CD4-positive, alpha-beta T cell treated with Interleukin-4 for 1 hour (primary cell): ENCODE measurements at regions not wholly inside any gene's neighbourhood (a gene's known extent, or its start where the extent isn't known, plus 50 kb on each side); places are given as distances from the start of the nearest gene placed in this dataset.
"Not testable (repeated sequence)": the region's sequence is repeated elsewhere in the genome, so short reads cannot be mapped to it uniquely, and the experiment has no call there.

ENCODE experiments used
- DNase-seq, 2 donors: peaks; one replicate each; pipeline ENCODE4 v3.0.0-alpha.2; 2020 to 2022

- DNase-seq = no peak
Observed at GRCh38 chr2:100742277-100743254, 77.4 kb upstream of the NPAS2 start.

- DNase-seq = no peak
Observed at GRCh38 chr2:100743741-100744140, 76.2 kb upstream of the NPAS2 start.

- DNase-seq = no peak
Observed at GRCh38 chr2:100744184-100744583, 75.8 kb upstream of the NPAS2 start.

- DNase-seq = no peak
Observed at GRCh38 chr2:100744589-100744988, 75.3 kb upstream of the NPAS2 start.

- no peak for DNase-seq
Observed at GRCh38 chr2:100745604-100746003, 74.3 kb upstream of the NPAS2 start.

- DNase-seq = no peak
Observed at GRCh38 chr2:100747551-100747950, 72.4 kb upstream of the NPAS2 start.

- DNase-seq = no peak
Observed at GRCh38 chr2:100747996-100748615, 71.8 kb upstream of the NPAS2 start.

GRCh38 chr2:100748673-100749072 is 71.3 kb upstream of the NPAS2 start:
- DNase-seq = no peak

GRCh38 chr2:100749771-100750542 is 70.0 kb upstream of the NPAS2 start:
- DNase-seq = no peak

- not testable (repeated sequence) for DNase-seq
Observed at GRCh38 chr2:100751871-100752625, 67.9 kb upstream of the NPAS2 start.

GRCh38 chr2:100752628-100753333 is 67.2 kb upstream of the NPAS2 start:
- no peak for DNase-seq

- DNase-seq = no peak
Observed at GRCh38 chr2:100753444-100753843, 66.5 kb upstream of the NPAS2 start.

- no peak for DNase-seq
Observed at GRCh38 chr2:100753881-100754280, 66.1 kb upstream of the NPAS2 start.

- DNase-seq = no peak
Observed at GRCh38 chr2:100754951-100755350, 65.0 kb upstream of the NPAS2 start.

GRCh38 chr2:100755441-100755840 is 64.5 kb upstream of the NPAS2 start:
- DNase-seq = no peak

- DNase-seq = no peak
Observed at GRCh38 chr2:100756704-100757103, 63.2 kb upstream of the NPAS2 start.

- DNase-seq = no peak
Observed at GRCh38 chr2:100757621-100758394, 62.1 kb upstream of the NPAS2 start.

- DNase-seq = no peak
Observed at GRCh38 chr2:100759901-100760300, 60.0 kb upstream of the NPAS2 start.

- no peak for DNase-seq
Observed at GRCh38 chr2:100761365-100761764, 58.6 kb upstream of the NPAS2 start.

GRCh38 chr2:100764430-100764829 is 55.5 kb upstream of the NPAS2 start:
- no peak for DNase-seq

GRCh38 chr2:100765481-100765880 is 54.5 kb upstream of the NPAS2 start:
- no peak for DNase-seq
